ENCODE measurements at regions not wholly inside any gene's neighbourhood (a gene's known extent, or its start where the extent isn't known, plus 50 kb on each side); places are given as distances from the start of the nearest gene placed in this dataset.

DNA sequence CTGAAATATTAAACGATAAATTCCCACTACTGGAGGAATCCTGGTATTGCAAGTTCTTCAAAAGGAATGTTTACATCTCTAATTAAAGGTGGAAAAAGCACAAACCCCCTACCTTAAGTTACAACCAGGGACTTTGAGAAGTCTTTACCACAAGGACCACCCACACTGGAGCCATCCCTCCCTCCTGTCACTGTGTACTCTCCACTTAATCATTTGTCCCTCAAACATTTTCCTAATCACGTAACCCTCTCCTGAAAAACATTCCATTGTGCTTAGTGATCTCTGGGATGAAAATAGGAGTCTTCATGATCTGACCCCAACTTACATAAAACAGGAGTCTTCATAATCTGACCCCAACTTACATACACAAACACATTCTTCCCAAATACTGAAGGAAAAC is 85.7 kb downstream of the SUCLG1 start:
- Histone ChIP-seq H3K4me2 (ENCODE audit: low read depth, low read length, poor library complexity, severe bottlenecking) (no peak overlapping the region), H2AFZ (ENCODE audit: low read depth, low read length, severe bottlenecking) (no peak overlapping the region), H3K9me2 (replicated peaks; ENCODE audit: insufficient read depth, low read length) (no peaks in the 10 kb centered on the region), H3K9ac (ENCODE audit: low read length) (no peak overlapping the region), H3K9me3 (ENCODE audit: insufficient read depth, low read length) (no peaks in the 10 kb centered on the region), H3K27ac (ENCODE audit: low read depth, low read length) (no peak overlapping the region), H3F3A (ENCODE audit: insufficient read depth) (no peaks in the 10 kb centered on the region), H3K27me3 (ENCODE audit: low read length) (no peaks in the 10 kb centered on the region), H3K36me3 (ENCODE audit: low read length) (no peaks in the 10 kb centered on the region), H4K20me1 (ENCODE audit: low read depth, low read length) (no peaks in the 10 kb centered on the region), H3K4me3 (ENCODE audit: insufficient read depth, low read length, poor library complexity, severe bottlenecking) (no peak overlapping the region), H3K79me2 (ENCODE audit: insufficient read depth, low read length) (no peaks in the 10 kb centered on the region)
- TF ChIP-seq, protein P1, sequence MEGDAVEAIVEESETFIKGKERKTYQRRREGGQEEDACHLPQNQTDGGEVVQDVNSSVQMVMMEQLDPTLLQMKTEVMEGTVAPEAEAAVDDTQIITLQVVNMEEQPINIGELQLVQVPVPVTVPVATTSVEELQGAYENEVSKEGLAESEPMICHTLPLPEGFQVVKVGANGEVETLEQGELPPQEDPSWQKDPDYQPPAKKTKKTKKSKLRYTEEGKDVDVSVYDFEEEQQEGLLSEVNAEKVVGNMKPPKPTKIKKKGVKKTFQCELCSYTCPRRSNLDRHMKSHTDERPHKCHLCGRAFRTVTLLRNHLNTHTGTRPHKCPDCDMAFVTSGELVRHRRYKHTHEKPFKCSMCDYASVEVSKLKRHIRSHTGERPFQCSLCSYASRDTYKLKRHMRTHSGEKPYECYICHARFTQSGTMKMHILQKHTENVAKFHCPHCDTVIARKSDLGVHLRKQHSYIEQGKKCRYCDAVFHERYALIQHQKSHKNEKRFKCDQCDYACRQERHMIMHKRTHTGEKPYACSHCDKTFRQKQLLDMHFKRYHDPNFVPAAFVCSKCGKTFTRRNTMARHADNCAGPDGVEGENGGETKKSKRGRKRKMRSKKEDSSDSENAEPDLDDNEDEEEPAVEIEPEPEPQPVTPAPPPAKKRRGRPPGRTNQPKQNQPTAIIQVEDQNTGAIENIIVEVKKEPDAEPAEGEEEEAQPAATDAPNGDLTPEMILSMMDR (IDR thresholded peaks at IDR 0.05; ENCODE audit: insufficient read depth, low read length, poor library complexity, severe bottlenecking): no peak
- TF ChIP-seq EZH2phosphoT487 (conservative IDR thresholded peaks at IDR 0.05; ENCODE audit: low read length): no peak

DNA sequence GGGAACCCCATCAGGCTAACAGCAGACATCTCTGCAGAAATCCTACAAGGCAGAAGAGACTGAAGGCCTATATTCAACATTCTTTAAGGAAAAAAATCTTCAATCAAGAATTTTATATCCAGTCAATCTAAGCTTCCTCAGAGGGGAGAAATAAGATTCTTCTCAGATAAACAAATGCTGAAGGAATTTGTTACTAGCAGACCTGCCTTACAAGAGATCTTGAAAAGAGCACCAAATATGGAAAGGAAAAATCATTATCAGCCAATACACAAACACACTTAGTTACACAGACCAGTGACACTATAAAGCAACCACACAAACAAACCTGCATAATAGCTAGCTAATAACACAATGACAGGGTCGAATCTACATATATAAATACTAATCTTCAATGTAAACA is 96.5 kb downstream of the SUCLG1 start:
- Histone ChIP-seq H3K9me3 (ENCODE audit: insufficient read depth, low read length) (no peaks in the 10 kb centered on the region), H3K4me3 (ENCODE audit: insufficient read depth, low read length, poor library complexity, severe bottlenecking) (no peak overlapping the region), H3K27me3 (ENCODE audit: low read length) (no peaks in the 10 kb centered on the region), H3K4me2 (ENCODE audit: low read depth, low read length, poor library complexity, severe bottlenecking) (no peak overlapping the region), H3K9ac (ENCODE audit: low read length) (no peak overlapping the region), H3K27ac (ENCODE audit: low read depth, low read length) (no peak overlapping the region), H2AFZ (ENCODE audit: low read depth, low read length, severe bottlenecking) (no peak overlapping the region), H3K79me2 (ENCODE audit: insufficient read depth, low read length) (no peaks in the 10 kb centered on the region), H3K9me2 (replicated peaks; ENCODE audit: insufficient read depth, low read length) (no peaks in the 10 kb centered on the region), H4K20me1 (ENCODE audit: low read depth, low read length) (no peaks in the 10 kb centered on the region), H3K36me3 (ENCODE audit: low read length) (no peaks in the 10 kb centered on the region), H3F3A (ENCODE audit: insufficient read depth) (no peaks in the 10 kb centered on the region)
- no peak for TF ChIP-seq EZH2phosphoT487 (conservative IDR thresholded peaks at IDR 0.05; ENCODE audit: low read length)
- TF ChIP-seq, protein P1 (IDR thresholded peaks at IDR 0.05; ENCODE audit: insufficient read depth, low read length, poor library complexity, severe bottlenecking): no peak

DNA sequence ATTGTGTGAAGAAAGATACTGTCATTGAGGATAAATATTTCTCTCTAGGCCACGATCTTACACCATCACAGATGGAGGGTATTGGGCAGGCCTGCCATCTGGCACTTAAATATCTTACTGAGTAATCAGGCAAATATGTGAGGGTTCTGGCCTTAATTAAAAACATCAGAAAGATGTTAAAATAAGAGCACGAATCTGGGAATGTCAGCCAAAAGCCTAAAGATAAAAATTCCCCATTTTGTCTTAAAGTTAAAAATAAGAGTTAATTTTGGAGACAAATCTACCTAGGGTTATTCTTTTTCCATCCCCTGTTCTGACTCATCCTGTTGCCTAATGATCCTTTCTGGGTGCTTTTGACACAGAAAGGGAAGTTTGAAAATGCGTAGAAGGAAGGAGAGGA is 121.0 kb downstream of the SUCLG1 start:
- no peak for TF ChIP-seq EZH2phosphoT487 (conservative IDR thresholded peaks at IDR 0.05; ENCODE audit: low read length)
- TF ChIP-seq, protein P1 (IDR thresholded peaks at IDR 0.05; ENCODE audit: insufficient read depth, low read length, poor library complexity, severe bottlenecking): no peak
- Histone ChIP-seq H3K27me3 (ENCODE audit: low read length) (no peaks in the 10 kb centered on the region), H3F3A (ENCODE audit: insufficient read depth) (no peaks in the 10 kb centered on the region), H3K9ac (ENCODE audit: low read length) (no peak overlapping the region), H3K9me3 (ENCODE audit: insufficient read depth, low read length) (no peaks in the 10 kb centered on the region), H3K4me2 (ENCODE audit: low read depth, low read length, poor library complexity, severe bottlenecking) (no peak overlapping the region), H4K20me1 (ENCODE audit: low read depth, low read length) (no peaks in the 10 kb centered on the region), H3K36me3 (ENCODE audit: low read length) (no peaks in the 10 kb centered on the region), H2AFZ (ENCODE audit: low read depth, low read length, severe bottlenecking) (no peak overlapping the region), H3K4me3 (ENCODE audit: insufficient read depth, low read length, poor library complexity, severe bottlenecking) (no peak overlapping the region), H3K79me2 (ENCODE audit: insufficient read depth, low read length) (no peaks in the 10 kb centered on the region), H3K9me2 (replicated peaks; ENCODE audit: insufficient read depth, low read length) (no peaks in the 10 kb centered on the region), H3K27ac (ENCODE audit: low read depth, low read length) (no peak overlapping the region)

All from SU-DHL-6 (cell line).